ENCODE measurements at regions not wholly inside any gene's neighbourhood (a gene's known extent, or its start where the extent isn't known, plus 50 kb on each side); places are given as distances from the start of the nearest gene placed in this dataset.

GRCh38 chr4:184879271-184879670 lies 53.5 kb upstream of the ACSL1 start:
- Histone ChIP-seq H3K4me3 (ENCODE audit: low read depth, low read length) (no peak overlapping the region), H3K27ac (ENCODE audit: extremely low read depth, low read depth, low read length) (no peak overlapping the region), H3K4me1 (ENCODE audit: control insufficient read depth, insufficient read depth, low read length) (no peaks in the 10 kb centered on the region), H3K36me3 (ENCODE audit: control insufficient read depth in 2 of 2, insufficient read depth in 1 of 2, low read length in 2 of 2) (no peaks in the 10 kb centered on the region), H3K9me3 (ENCODE audit: control insufficient read depth, insufficient read depth, low read depth, low read length) (no peaks in the 10 kb centered on the region)
- TF ChIP-seq GLI2 (tag by site-specific recombination; IDR thresholded peaks at IDR 0.05; ENCODE audit: borderline replicate concordance, low read depth) = no peak
- no peak for TF ChIP-seq BCL11B (tag by site-specific recombination; IDR thresholded peaks at IDR 0.05; ENCODE audit: low read depth)
- TF ChIP-seq ZBTB10 (tag by site-specific recombination; IDR thresholded peaks at IDR 0.05) = no peak
- no peak for TF ChIP-seq ZNF654 (tag by site-specific recombination; IDR thresholded peaks at IDR 0.05; ENCODE audit: low read depth)
- no peak for TF ChIP-seq KLF1 (tag by site-specific recombination; IDR thresholded peaks at IDR 0.05)
- TF ChIP-seq ZNF433 (tag by site-specific recombination; IDR thresholded peaks at IDR 0.05; ENCODE audit: low read depth) = no peak
- no peak for TF ChIP-seq ZSCAN18 (tag by site-specific recombination; IDR thresholded peaks at IDR 0.05)
- TF ChIP-seq ZBTB26 (tag by site-specific recombination; optimal IDR thresholded peaks at IDR 0.05) = no peak
- TF ChIP-seq KLF17 (tag by site-specific recombination; IDR thresholded peaks at IDR 0.05) = no peak
- TF ChIP-seq ZNF155 (tag by site-specific recombination; IDR thresholded peaks at IDR 0.05) = no peak
- no peak for TF ChIP-seq ZNF610 (tag by site-specific recombination; IDR thresholded peaks at IDR 0.05; ENCODE audit: borderline replicate concordance)
- ChIA-PET CTCF (interaction anchor here (0.9 to 1.0 kb wide), 2 partner anchors 28 to 1158 kb away, joined by 3 read pairs; no protein-coding TSS in a partner anchor), POLR2A (no interaction called here)

- ChIA-PET POLR2A (no interaction called here), CTCF (interaction anchor here (0.8 kb wide), 1 partner anchor 15 kb away, joined by 3 read pairs; no protein-coding TSS in a partner anchor)
- Histone ChIP-seq H3K4me1 (ENCODE audit: control insufficient read depth, insufficient read depth, low read length) (no peaks in the 10 kb centered on the region), H3K9me3 (ENCODE audit: control insufficient read depth, insufficient read depth, low read depth, low read length) (no peaks in the 10 kb centered on the region), H3K36me3 (ENCODE audit: control insufficient read depth in 2 of 2, insufficient read depth in 1 of 2, low read length in 2 of 2) (no peaks in the 10 kb centered on the region), H3K4me3 (ENCODE audit: low read depth, low read length) (no peak overlapping the region), H3K27ac (ENCODE audit: extremely low read depth, low read depth, low read length) (no peak overlapping the region)
- TF ChIP-seq ZSCAN16 (tag by site-specific recombination; IDR thresholded peaks at IDR 0.05) (no peak), ZNF324 (tag by site-specific recombination; IDR thresholded peaks at IDR 0.05) (no peak), YY2 (tag by site-specific recombination; IDR thresholded peaks at IDR 0.05) (no peak)
Observed at GRCh38 chr4:184882276-184882675, 56.5 kb upstream of the ACSL1 start.

GRCh38 chr4:184883024-184883423 lies 57.3 kb upstream of the ACSL1 start:
- POLR2A ChIA-PET = no interaction called here
- Histone ChIP-seq H3K36me3 (ENCODE audit: control insufficient read depth in 2 of 2, insufficient read depth in 1 of 2, low read length in 2 of 2) (no peaks in the 10 kb centered on the region), H3K9me3 (ENCODE audit: control insufficient read depth, insufficient read depth, low read depth, low read length) (no peaks in the 10 kb centered on the region), H3K27ac (ENCODE audit: extremely low read depth, low read depth, low read length) (no peak overlapping the region), H3K4me3 (ENCODE audit: low read depth, low read length) (no peak overlapping the region), H3K4me1 (ENCODE audit: control insufficient read depth, insufficient read depth, low read length) (no peaks in the 10 kb centered on the region)
- CTCF ChIA-PET = interaction anchor here (0.8 kb wide), 1 partner anchor 14 kb away, joined by 3 read pairs; no protein-coding TSS in a partner anchor
- no peak for TF ChIP-seq ZNF529 (tag by site-specific recombination; IDR thresholded peaks at IDR 0.05; ENCODE audit: insufficient replicate concordance)
- TF ChIP-seq EGR2 (tag by site-specific recombination; IDR thresholded peaks at IDR 0.05; ENCODE audit: low read depth) = no peak
- no peak for TF ChIP-seq SP3 (tag by site-specific recombination; IDR thresholded peaks at IDR 0.05)
- no peak for TF ChIP-seq GLIS1 (tag by site-specific recombination; IDR thresholded peaks at IDR 0.05)
- TF ChIP-seq ZNF660 (tag by site-specific recombination; IDR thresholded peaks at IDR 0.05) = no peak
- no peak for TF ChIP-seq ZSCAN18 (tag by site-specific recombination; IDR thresholded peaks at IDR 0.05)
- no peak for TF ChIP-seq ZSCAN4 (tag by site-specific recombination; IDR thresholded peaks at IDR 0.05)
- TF ChIP-seq ZBTB21 (tag by site-specific recombination; IDR thresholded peaks at IDR 0.05) = no peak

All from HEK293 (cell line).